NCI-H146 treated with DMSO at 0.1 percent for 48 hours (cell line): ENCODE measurements at regions not wholly inside any gene's neighbourhood (a gene's known extent, or its start where the extent isn't known, plus 50 kb on each side); places are given as distances from the start of the nearest gene placed in this dataset.
A peak's percentile ranks its signal among the peaks of the same experiment; 100 is the strongest.
"Not testable (repeated sequence)": the region's sequence is repeated elsewhere in the genome, so short reads cannot be mapped to it uniquely, and the experiment has no call there.

ENCODE experiments used
- DNase-seq: peaks from one replicate; lab custom pipeline; 2025; ENCODE audit not compliant: unreplicated experiment; lab: John Stamatoyannopoulos, UW

- no peak for DNase-seq
Observed at GRCh38 chr14:29982171-29982570, 54.5 kb upstream of the PRKD1 start.

DNA sequence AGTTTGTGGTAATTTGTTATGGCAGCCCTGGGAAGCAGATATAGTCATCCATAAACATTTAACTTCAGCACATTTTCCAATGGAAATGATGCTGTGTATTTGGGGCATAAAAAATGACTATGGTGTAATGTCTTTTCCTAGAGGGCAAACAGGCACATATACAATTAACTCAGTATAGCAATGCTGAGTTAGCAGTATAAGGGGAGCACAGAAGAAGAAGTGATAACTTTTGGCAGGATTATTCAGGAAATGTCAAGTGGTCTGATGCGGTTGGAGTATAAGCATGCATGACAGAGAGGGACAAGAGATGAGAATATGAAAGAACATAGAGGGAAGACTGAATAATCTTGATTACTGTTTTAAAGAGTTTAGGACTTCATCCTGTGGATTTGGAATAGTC, 55.3 kb upstream of the PRKD1 start:
- no peak for DNase-seq

GRCh38 chr14:29990344-29990857, 62.8 kb upstream of the PRKD1 start:
- DNase-seq = not testable (repeated sequence)

DNA sequence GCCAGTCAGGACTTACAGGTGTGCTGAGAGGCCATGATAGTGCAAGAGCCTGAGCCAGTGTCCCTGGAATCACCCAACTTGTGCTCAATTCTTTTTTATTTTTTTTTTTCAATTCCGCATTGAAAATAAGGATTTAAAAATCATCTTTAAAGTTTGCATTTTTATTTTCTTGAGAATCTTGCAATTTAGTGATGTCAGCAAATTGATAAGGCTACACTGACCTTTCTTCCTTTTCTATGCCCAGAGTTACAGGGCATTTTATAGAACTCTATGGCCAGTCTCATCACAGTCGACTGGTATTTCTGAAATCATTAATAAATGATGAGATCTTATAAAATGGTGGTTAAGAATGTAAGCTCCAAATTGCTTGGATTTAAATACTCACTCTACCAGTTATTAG, 63.3 kb upstream of the PRKD1 start:
- no peak for DNase-seq

GRCh38 chr14:29993143-29993542, 65.5 kb upstream of the PRKD1 start:
- DNase-seq = no peak

DNA sequence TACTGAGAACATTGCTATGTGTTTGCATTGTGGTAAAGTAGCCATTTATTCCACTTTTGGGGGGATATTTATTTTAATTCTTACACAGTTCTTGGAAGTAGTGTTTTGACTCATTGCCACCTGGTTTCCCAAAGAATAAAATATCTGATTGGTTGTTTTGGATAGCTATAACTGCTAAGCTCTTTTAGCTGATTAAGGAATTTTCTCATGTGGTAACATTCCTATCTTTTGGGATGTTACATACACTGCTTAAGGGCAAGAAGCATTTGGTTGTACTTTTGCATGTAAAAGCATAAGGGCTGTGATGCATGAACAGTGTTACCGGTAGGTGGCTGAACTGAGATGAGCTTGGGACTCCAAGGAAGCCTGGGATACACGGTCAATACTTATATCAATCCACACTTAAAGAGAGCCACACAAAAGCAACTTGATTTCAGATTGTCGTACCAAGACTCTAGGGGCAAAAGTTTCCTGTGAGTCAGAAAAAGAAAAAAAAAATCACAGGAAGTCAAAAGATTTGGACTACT, 71.4 kb upstream of the PRKD1 start:
- DNase-seq = no peak

DNA sequence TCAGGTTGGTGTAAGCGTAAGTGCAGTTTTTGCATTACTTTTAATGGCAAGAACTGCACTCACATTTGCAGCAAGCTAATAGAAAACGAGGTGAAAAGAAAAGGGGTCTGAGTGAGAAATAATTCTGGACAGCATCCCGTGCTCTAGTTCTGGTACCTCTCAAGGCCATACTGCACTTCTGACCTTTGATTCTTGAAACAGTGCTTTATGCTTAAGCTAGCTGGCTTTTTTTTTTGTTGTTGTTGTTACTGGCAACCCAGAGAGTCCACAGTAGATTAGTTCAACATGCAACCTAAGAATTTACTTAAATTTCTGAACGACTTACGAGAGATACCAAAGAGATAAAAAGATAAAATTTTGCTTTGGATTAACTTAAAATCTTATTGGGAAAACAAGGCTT, 75.2 kb upstream of the PRKD1 start:
- DNase-seq = no peak

GRCh38 chr14:30005114-30005808, 77.6 kb upstream of the PRKD1 start:
- peak; percentile 24 for DNase-seq

DNA sequence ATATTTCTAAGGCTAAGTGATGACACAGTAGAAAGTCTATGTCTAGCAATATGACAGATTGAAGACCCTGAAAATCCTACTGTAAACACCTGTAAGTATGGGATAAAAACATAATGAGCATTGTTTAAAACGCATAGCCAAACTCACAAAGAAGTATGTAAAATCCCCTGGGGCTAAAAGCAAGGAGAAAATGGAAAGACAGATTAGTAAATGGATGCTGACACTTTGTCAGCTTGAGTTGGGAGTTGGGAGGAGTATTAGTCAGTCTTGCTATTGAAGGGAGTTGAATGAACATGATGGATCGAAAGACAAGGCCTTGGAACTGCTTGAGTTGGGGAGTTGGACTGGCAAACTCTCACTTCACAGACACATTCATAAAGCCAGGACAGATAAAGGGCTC, 79.0 kb upstream of the PRKD1 start:
- no peak for DNase-seq

DNA sequence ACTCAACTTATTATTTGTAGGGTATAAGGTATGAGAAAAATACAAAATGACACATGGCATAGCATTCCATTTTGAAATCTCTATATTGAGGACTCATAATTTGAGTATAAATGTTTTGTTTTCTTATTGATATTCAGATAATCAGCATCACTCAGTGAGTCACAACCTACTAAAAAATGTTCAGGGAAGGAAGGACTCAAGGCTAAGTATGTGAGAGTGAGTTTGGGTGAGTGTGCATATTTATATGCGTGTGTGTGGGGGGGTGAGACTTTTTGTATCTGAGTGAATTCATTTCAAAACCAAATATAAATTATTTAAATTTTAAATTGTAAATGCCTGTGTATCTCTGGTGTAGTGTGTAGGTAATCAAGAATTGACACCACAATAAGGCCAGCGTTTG, 87.8 kb upstream of the PRKD1 start:
- DNase-seq = no peak

GRCh38 chr14:30016002-30016401, 88.4 kb upstream of the PRKD1 start:
- no peak for DNase-seq

GRCh38 chr14:30017370-30017993, 89.8 kb upstream of the PRKD1 start:
- no peak for DNase-seq

GRCh38 chr14:30020271-30020670, 92.6 kb upstream of the PRKD1 start:
- peak; percentile 9 for DNase-seq

DNA sequence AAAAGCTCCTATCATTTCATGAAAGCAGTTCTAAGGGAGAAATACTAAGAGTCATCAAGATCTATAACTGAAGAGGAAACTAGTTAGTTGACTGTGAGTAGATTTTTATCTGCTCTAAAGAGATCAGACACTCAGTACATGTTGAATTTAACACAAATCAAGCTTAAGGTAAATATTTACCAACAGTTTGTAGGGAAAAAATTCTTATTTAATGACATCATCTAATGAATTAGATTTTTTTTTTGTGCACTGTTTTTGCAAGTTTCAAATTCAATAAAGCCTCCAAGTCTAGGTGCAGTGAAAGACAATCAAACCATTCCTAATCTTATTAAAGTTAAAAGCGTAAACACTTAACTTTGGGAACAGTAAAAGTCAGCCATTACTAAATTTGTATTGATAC, 93.0 kb upstream of the PRKD1 start:
- DNase-seq = no peak

DNA sequence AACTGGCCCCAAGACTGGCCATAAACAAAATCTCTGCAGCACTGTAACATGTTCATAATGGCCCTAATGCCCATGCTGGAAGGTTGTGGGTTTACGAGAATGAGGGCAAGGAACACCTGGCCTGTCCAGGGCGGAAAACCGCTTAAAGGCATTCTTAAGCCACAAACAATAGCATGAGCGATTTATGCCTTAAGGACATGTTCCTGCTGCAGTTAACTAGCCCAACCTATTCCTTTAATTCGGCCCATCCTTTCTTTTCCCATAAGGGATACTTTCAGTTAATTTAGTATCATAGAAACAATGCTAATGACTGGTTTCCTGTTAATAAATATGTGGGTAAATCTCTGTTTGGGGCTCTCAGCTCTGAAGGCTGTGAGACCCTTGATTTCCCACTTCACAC, 95.7 kb upstream of the PRKD1 start:
- DNase-seq = not testable (repeated sequence)

- DNase-seq = peak; percentile 65
Observed at GRCh38 chr14:30034152-30034551, 106.5 kb upstream of the PRKD1 start.

DNA sequence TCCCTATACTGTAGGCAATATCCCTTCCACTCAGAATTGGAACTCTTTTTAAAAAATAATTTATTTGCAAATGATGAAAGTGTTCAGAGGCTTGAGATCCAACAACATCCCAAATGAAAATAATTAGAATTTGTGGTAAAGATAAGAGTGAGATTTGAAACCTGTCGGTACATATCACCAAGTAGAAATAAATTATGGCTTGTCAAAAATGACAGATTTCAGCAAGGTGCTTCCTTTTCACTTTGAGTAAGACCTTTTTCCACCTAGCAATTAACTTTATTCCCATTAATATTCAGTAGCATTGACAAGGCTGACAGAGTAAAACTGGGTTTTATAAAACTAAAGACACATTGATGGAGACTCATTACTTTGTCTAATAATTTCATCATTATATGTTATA, 107.7 kb upstream of the PRKD1 start:
- no peak for DNase-seq

GRCh38 chr14:30045720-30046119, 118.1 kb upstream of the PRKD1 start:
- DNase-seq = no peak

DNA sequence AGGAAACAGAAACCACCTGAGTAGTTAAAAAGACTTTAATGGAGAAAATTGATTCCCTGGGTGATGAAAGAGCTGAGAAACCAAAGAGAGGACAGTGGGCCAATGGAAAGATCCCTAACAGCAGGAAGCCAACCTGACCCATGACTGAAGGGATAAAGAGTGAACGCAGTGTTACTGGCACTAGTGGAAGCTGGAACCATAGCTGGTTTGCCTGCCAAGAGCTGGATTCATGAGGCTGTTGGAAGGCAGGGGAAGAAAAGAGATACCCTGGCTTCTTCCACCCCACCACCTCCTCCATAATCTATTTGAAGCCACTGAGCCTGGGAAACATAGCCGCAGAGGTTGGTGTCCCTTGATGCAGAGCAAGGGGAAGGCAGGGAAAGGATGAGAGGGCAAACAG, 125.5 kb upstream of the PRKD1 start:
- no peak for DNase-seq

DNA sequence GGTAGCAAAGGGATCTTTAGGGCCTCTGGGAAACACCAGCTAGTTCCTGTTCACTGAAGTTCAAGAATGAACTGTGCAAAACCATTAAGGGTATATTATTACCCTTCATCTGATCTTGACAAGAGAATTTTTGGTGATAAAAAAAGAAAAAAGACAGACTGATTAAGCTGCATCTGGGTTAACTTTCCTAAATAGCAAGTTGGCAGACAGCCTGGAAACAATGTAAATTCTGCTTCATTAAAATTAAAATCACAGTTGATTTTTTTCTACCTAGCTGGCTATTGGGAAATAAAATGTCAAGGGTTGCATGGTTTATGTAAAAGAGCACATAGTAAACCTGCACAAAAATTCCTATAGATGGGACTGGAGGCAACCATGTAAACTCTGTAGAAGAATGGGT, 126.6 kb upstream of the PRKD1 start:
- no peak for DNase-seq

DNA sequence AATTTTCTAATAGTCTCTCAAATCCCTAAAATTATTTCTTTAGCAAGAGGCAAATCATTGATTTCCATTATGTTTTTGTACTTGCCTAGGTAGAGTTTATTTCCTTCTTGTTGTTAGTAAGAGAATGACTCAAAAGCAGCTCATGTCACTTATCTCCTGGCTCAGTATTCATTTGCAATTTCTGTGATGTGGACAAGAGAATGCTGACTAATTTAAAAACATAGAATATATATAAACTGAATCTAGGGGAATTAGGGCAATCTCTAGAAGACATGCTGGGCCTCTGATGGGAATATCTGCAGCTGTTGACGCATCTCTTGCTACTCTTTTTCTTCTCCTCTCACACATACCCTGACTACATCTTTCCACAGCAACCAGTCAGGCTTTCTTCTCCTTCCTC, 130.8 kb upstream of the PRKD1 start:
- no peak for DNase-seq

DNA sequence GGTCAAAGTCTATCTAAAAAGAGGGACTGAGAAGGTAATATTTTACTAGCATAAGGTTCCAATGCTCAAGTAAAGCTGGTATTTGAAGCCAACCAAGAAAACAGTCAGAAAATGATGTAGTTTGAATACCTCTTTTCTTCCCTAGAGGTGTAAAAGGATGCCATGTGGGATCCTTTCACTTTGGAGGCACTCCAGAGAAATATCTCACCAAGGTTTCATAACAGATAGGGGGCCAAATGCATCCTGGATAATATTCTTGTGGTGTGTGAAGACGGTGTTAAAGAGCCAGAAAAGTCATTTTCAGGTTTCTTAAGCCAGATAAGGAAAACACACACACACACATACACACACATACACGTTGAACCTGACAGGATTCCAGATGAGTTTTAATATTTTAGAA, 136.1 kb upstream of the PRKD1 start:
- no peak for DNase-seq

- DNase-seq = no peak
Observed at GRCh38 chr14:30064454-30064853, 136.8 kb upstream of the PRKD1 start.
